Suppressor macrophage (primary cell): ENCODE measurements at regions not wholly inside any gene's neighbourhood (a gene's known extent, or its start where the extent isn't known, plus 50 kb on each side); places are given as distances from the start of the nearest gene placed in this dataset.
"Not testable (repeated sequence)": the region's sequence is repeated elsewhere in the genome, so short reads cannot be mapped to it uniquely, and the experiment has no call there.

Source experiments
- DNase-seq, 4 experiments: peaks; one replicate each; pipeline ENCODE4 v3.0.0-alpha.2; 2020 to 2022

DNA sequence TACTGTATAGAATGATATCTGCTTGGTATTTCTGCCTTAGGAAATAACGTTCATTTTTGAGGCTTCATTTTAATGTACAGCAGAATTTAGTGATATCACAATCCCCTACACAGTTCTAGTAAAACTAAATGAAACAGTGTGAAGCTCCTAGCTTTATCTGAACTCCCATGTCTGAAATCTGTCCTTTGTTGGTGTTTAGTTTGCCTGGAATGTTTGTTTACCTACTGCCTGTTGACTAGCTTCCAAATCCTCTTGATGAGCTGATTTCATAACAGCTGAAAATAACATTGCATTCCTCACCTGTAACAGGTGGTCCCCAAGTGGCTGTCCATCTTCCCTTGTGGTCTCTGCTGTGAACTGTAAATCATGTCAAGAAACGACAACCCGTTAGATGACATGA is 629.1 kb downstream of the TTLL7 start:
- DNase-seq, result not testable (repeated sequence)

DNA sequence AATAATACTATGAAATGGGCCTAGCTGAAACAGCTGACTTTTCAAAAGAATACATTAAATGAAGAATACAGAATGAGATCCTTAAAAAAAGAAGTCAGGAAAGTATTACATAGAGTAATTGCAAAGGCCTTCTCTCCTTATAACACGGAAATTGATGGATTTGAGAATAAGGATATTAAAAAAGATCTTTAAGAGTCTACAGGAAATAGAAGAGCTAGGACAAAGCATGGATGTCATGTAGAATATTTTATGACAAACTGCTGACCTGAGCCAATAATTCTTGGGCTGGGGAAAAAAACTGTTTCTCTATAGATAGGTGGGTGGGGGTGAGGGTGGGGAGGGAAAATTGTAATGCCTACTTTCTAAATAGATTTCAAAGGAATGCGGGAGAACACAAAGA is 633.6 kb downstream of the TTLL7 start:
- not testable (repeated sequence) for DNase-seq

DNA sequence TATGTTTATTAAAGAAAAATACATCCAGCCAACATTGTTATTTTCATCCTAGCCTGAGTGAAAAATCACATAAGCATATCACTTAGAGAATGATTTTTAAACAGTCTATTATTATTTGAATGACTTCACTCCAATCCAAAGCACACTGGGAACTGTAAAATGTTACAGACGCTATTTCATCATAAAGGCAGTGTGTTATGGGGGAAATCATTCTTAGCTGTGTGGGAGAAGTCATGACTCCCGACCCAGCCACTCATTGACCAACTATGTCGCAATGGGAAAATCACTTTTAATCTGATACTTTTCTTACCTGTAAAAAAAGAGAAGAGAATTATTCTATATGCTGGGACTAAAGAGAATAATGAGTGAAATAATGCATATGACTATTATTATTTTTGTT is 653.6 kb downstream of the TTLL7 start:
- not testable (repeated sequence) for DNase-seq

DNA sequence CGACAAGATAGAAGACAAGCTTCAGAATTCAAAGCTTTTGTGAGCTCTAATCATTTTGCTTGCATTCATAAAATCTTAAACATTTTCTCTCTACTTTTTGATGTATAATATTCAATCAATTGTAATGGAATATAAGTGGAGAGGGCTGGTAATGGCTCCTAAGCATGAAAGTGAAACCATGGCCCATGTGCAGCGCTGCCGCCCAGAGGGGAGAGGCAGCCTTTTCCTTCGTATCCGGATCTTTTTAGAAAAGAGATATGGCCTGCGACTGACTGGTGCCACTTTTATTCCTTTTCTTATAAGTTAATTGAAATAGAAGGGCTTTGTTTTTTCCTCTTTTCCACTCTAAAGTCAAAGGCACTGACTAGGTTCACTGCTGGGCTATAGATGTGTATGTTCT is 655.2 kb downstream of the TTLL7 start:
- DNase-seq, result not testable (repeated sequence)

DNA sequence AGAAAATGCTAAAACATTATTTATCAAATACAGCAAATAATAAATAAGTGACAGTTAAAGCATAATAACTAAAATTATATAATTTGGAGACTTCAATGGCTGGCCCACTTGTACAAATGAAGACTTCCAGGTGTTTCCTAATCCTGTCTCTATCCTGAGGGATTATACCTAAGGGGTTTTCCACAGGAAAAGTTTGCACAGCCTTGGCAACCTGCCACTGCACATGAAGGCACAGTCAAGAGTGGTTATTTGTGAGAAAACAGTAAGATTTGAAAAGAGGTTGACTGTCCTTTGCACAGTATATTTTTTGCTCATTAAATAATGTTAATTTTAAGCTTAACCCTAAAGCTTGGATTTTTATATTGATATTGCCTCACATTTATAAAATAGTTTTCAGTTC is 655.9 kb downstream of the TTLL7 start:
- not testable (repeated sequence) for DNase-seq

DNA sequence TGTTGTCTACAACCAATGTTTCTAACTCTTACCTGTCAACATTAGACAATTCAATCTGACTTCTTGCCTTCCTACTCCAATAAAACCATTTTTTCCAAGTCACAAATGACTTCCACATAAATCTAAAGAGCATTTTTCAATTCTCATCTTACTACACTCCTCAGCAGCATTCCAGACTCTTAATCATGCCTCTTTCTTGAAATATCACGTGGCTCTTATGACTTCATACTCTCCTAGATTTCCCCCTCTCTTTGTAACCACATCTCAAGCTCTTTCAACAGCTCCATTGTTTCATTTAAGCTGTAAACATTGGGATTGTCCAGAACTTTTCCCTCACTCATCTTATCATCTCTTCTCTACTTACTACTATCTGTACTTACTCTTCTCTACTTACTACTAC is 666.6 kb downstream of the TTLL7 start:
- not testable (repeated sequence) for DNase-seq

DNA sequence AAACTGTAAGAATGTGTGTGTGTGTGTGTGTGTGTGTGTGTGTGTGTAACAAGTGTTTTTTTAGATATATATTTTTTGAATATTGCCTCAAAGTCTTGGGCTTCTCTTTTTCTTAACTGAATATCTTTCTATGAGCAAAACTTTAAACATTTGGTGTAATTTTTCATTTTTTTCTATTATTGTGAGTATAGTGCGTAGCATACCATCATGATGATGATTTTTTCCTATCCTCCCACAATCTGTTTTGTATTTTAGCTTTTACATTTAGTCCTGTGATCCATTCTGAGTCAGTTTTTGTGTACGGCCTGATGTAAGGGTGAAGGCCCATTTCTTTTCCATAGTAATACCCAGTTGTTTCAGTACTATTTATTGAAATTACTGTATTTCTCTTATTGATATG is 680.6 kb downstream of the TTLL7 start:
- no peak for DNase-seq

DNA sequence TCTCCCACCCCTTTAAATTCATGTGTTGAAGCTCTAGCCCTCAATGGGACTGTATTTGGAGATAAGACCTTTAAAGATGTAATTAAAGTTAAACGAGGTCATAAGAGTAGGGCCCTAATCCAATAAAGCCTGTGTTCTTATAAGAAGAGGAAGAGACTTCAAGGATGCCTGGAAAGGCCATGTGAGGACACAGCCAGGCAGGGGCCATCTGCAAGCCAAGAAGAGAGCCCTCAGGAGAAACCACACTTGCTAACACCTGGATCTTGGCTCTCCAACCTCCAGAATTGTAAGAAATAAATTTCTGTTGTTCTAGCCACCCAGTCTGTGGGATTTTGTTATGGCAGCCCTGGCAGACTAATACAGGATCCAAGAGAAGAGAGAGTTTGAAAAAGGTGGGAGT is 683.5 kb downstream of the TTLL7 start:
- not testable (repeated sequence) for DNase-seq

DNA sequence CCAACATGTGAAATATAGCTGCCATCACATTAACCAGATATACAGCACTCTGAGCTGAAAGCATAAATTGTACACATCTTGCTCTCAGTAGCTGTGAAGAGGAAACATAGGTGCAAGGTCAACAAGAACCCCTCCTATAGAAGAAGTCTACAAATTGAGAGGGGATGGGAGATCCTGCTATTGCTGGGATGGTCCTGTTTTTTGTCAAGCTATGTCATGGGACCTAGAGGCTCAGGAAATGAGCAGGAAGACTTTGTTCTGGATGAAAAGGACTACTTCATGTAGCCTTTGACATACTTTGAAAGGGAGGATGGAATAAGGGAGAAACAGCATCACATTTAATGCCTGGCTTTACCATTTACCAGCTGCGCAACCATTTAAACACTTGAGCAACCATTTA is 688.8 kb downstream of the TTLL7 start:
- DNase-seq, result not testable (repeated sequence)

DNA sequence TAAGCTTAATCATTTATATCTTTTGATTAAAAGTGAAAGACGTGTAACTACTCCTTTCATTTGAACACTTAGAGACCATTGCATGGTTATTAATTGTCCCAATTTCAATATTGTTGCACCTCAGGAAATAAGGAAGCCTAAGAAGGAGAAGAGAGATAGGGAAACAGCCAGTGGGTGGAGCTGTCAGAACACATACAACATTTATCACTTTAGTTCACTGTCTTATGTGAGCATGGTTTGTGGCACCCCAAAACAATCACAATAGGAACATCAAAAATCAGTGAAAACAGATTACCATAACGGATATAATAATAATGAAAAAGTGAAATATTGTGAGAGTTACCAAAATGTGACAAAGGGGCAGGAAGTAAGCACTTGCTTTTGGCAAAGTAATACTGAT is 689.9 kb downstream of the TTLL7 start:
- not testable (repeated sequence) for DNase-seq

DNA sequence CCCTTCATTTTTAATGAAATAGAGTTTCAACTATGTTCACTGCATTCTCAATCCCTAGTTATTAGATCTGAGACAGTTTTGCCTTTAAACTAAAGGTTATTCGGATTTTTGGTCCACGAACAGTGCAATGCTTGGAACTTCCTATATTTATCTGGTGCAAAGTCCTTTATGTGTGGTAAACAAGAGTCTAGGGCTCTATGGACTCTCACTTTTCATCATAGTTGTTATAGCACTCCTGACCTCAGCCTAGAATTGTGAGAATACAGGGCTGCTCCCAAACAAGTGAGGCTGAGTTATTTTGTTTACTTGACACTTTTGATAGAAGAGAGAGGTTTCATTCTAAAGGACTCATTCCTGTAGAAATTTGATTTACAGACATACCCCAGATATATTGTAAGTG is 692.1 kb downstream of the TTLL7 start:
- not testable (repeated sequence) for DNase-seq

DNA sequence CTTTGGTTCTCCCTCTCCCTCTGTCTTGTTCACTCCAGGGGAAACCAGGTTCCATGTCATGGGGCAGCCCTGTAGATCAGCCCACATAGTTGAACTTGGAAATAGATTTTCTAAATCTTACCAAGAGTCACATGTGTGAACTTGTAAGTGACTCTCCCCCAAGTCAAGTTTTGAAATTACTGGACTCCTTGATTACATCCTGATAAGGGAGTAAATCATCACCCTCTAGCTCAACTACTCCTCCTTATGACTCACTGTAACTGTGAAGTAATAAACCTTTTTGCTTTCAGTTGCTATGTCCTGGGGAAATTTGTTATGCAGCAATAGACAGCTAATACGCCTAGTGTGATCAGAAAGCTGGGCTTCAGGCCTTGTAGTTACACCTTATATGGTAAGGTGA is 703.3 kb downstream of the TTLL7 start:
- not testable (repeated sequence) for DNase-seq

DNA sequence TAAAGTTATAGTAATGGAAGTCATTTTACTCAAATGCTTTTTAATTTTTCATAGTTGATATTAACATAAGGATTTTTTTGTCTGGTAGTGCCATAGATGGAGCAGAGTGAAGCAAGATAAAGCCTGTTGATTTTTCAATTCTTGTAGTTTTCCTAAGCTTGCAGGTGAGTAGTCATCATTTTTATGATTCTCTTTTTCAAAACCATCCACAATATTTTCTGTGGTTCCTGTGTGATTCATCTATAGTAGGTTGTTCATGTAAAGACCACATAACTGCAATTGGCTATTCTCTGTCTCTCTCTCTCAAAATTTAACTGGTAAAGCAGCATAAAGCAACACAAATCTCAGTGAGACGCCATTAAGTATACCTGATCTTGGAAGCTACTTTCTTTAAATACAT is 711.5 kb downstream of the TTLL7 start:
- not testable (repeated sequence) for DNase-seq

DNA sequence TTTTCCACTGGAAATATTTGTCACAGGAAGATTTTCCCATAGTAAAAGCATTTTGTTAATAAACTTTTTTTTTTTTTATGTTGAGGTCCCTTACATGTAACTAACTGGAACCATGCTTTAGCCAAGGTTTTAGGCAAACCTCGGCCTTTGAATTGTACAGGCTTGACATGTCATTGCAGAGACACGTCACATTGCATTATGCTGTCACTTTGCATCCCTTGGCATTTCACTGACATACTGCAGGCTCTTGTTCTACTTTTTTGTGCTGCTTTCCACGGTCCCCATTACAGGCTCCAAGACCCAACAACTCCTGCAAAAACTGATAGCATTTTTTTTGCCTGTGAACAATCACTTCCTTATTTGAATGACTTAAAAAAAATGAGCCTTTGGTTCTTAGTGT is 724.3 kb downstream of the TTLL7 start:
- DNase-seq, result not testable (repeated sequence)

DNA sequence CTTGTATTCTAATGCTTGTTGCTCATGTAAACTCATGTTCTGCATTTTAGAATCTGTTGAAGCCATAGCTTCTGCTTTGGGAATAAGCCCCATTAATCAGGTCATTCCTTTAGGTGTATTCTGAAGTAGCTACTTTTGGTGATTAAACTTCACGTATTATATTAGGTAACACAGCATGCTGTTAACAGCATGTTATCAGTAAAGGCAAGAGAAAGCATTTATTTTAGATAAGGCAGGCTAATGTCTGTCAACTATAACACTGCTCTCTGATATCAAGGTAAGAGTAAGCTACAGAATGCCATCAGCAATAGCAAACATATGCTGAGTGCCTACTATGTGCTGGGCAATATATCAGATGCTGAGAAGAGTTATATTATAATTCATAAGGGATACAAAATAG is 726.4 kb downstream of the TTLL7 start:
- DNase-seq, result not testable (repeated sequence)

DNA sequence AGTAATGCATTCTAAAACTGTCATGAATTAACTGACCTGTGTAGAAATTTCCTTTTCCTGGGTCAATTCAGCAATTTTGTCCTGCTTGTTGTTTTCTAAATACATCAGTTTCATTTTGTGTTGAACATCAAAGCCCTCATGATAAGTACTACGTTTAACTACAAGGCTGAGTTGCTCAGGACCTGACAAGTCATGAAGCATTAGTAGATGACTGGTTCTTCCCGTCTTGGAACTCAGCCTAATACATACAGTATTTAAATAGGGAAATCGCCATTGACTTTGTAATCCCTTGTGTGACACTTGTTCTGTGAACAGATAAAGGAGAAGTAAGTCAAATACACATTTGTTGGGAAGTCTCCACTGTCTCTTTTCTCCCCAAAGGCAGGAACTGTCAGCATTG is 727.1 kb downstream of the TTLL7 start:
- DNase-seq, result not testable (repeated sequence)

DNA sequence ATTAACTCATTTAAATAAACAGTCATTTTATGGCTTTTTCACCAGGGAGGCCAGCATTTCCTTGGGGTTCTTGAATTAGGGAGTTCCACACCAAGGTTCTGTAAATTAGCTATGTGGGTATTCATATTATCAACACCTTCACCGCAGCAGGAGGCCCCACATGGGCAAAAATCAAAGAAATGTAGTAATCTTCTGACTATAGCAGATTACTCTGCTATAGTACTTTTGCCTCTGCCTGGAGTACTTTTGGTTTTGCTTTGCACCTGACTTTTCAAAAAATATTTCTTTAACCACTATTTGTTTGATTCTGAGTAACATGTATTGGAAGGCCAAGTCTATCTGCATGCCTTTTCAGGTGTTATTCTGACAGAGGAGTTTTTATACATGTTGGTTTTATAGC is 728.1 kb downstream of the TTLL7 start:
- not testable (repeated sequence) for DNase-seq

DNA sequence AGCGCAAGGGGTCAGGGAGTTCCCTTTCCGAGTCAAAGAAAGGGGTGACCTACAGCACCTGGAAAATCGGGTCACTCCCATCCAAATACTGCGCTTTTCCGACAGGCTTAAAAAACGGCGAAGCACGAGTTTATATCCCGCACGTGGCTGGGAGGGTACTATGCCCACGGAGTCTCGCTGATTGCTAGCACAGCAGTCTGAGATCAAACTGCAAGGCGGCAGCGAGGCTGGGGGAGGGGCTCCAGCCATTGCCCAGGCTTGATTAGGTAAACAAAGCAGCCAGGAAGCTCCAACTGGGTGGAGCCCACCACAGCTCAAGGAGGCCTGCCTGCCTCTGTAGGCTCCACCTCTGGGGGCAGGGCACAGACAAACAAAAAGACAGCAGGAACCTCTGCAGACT is 735.1 kb downstream of the TTLL7 start:
- not testable (repeated sequence) for DNase-seq

DNA sequence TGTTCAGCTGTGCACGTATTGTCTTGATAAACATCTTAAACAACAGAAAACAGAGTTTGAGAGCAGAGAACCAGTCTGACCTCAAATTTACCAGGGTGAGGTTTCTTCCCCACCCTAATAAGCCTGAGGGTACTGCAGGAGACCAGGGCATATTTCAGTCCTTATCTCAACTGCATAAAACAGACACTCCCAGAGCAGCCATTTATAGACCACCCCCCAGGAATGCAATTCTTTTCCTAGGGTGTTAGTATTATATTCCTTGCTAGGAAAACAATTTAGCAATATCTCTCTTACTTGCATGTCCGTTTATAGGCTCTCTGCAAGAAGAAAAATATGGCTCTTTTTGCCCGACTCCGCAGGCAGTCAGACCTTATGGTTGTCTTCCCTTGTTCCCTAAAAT is 747.2 kb downstream of the TTLL7 start:
- peak in 1 of 4 experiments; percentile 1 for DNase-seq

DNA sequence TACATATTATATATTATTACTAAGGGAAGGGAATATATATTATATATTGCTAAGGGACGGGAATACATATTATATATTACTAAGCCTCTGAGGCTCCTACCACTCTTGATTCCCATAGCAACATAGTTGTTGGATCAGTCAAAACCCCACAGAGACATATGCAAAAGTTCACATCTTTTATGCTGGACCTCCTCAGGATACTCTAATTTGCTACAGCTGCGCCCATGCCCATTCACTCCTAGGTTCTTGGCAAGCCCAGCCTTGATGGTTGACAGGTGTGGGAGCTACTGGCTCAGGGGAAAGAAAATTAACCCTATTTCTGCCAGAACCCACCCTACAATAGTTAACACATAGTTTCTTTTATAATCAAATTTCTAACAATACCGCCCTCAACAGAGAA is 752.2 kb downstream of the TTLL7 start:
- not testable (repeated sequence) for DNase-seq

DNA sequence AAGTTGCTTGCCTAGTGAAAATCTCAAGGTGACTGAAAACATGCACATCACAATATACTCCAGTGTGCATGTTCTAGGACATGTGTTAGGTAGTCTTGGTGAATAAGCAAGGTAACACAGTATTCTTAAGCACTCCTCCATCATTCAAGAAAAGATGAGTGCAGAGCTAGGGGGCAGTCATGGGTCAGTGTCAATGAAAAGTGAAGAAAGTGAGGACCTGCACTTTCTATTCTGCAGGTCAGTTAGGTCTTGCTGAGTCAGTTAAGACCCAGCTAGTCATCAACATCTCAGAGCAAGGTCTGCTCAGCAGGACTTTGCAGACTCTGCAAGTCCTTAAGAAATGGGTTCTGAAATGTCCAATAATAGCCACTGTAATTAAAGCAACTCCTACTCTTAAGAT is 754.1 kb downstream of the TTLL7 start:
- not testable (repeated sequence) for DNase-seq

DNA sequence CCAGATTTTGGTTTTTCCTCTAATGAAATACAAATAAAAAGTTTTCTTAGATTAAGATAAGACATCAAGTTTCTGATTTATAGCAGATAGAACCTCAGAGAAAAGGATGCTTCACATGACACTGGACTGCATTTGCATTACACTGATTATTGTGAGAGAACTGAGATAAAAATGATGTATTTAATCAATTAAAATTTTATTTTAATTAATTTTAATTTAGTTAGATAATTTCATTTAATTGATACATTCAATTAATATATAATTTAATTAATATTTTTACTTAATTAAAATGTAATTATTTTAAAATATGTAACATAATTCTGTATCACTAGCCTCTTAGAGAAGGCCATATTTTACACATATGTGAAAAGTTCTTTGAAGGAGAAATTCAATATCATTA is 759.4 kb downstream of the TTLL7 start:
- DNase-seq, result not testable (repeated sequence)

DNA sequence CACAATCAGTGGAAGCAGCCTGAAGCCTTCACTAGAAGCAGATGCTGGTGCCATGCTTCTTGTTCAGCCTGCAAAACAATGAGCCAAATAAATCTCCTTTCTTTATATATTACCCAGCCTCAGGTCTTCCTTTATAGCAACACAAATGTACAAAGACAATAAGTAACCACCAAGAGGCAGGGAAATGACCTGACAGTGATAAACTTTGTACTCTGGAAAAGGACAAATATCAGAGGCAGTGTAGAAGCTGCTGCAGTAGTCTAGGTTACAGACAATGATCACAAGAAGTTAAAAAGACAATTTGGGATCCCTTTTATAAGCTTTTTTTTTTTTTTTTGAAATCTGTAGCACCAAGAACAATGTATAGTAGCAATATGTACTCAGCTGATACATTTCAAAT is 760.3 kb downstream of the TTLL7 start:
- DNase-seq, result not testable (repeated sequence)

DNA sequence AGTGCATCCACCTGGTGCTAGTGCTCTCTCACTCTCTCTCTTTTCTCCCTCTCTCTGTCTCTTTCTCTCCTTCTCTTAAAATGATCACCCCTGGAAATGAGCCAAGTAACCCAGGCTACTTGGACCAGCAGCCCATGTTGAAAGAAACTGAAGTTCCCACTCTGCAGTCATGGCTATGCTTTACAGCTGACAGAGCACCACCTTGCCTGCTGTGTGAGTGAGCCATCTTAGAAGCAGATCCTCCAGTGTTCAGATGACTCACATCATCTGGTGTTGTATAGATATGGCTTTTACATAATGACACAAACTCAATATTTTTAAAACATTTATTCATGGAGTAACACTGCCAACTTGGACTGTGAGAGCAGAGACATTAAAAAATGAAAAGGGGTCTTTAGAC is 779.1 kb downstream of the TTLL7 start:
- not testable (repeated sequence) for DNase-seq

DNA sequence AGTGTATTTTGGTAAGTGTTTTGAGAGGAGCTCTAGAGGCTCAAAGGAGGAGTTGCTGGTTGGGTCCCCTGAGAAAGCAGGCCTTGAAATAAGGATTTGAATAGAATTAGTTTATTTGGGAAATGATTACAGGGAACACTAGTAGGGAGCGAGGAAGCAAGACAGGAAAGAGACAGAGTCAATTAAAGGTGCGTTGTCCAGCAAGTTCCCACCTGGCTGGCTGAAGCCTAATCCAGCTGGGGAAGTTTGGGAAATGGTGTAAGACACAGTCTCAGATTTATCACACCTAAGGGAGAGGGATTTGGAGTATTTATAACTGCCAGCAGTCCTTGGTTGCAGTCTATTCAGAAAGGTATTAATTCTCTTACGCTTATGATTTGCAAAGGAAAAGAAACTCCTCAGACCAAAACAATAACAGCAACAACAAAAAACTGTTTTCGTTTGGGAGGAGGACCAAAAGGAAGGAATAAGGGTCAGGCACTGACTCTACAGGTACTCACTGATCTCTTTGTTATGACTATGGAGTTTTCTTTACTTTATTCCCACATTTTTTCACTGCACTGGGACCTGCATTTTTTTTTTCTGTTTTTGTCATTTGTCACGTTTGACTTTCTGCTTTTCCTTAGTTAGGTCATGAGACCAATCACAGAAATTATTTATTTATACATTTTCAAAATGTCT is 780.8 kb downstream of the TTLL7 start:
- DNase-seq, result not testable (repeated sequence)
